GM23248 (cell line): ENCODE measurements at regions not wholly inside any gene's neighbourhood (a gene's known extent, or its start where the extent isn't known, plus 50 kb on each side); places are given as distances from the start of the nearest gene placed in this dataset.

ENCODE experiments used
- EZH2 ChIP-seq: fragments of 200-600 bp; sonication (generic); IDR thresholded peaks from 2 replicates; pipeline ENCODE4 v1.6.1; 2018; ENCODE audit warnings: antibody characterized with exemption, mild to moderate bottlenecking; ENCODE audit not compliant: insufficient read depth, poor library complexity, severe bottlenecking
- EZH2phosphoT487 ChIP-seq: fragments of 200-600 bp; sonication (generic); IDR thresholded peaks from 2 replicates; pipeline ENCODE4 v1.6.1; 2018; ENCODE audit warnings: antibody characterized with exemption, moderate library complexity, mild to moderate bottlenecking, low read depth; ENCODE audit not compliant: insufficient read depth

DNA sequence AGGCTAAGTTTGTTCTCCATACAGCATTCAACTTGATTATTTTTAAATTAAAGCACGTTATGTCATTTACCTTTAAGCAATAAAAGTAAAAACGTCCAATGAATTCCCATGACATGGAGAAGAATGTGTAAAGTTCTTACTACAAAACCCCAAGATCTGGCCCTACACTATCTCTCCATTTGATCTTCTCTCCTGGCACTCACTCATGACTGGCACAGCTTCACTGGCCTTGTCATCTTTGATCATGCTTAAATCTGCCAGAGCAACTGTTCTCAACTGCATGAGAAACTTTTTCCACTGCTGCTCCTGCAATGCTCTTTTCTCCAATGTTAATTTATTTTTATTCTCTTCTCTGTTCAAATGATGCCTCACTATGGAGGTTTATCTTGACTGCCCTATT lies 1109.0 kb upstream of the IGFBP7 start:
- TF ChIP-seq EZH2phosphoT487 (no peak), EZH2 (no peak)
